DMS114 treated with DMSO at 0.1 percent for 48 hours (cell line): ENCODE measurements at regions not wholly inside any gene's neighbourhood (a gene's known extent, or its start where the extent isn't known, plus 50 kb on each side); places are given as distances from the start of the nearest gene placed in this dataset.
"Not testable (repeated sequence)": the region's sequence is repeated elsewhere in the genome, so short reads cannot be mapped to it uniquely, and the experiment has no call there.

ENCODE experiments used
- DNase-seq: peaks from one replicate; lab custom pipeline; 2025; ENCODE audit not compliant: unreplicated experiment; lab: John Stamatoyannopoulos, UW

DNA sequence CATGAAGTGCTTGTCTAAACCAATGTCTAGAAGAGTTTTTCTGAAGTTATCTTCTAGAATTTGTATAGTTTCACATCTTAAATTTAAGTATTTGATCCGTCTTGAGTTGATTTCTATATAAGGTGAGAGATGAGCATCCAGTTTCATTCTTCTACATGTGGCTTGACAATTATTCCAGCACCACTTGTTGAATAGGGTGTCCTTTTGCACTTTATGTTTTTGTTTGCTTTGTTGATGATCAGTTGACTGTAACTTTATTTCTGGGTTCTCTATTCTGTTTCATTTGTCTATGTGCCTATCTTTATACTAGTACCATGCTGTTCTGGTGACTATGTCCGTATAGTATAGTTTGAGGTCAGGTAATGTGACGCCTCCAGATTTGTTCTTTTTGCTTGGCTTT lies 426.6 kb upstream of the CHRM2 start:
- DNase-seq, result no peak

DNA sequence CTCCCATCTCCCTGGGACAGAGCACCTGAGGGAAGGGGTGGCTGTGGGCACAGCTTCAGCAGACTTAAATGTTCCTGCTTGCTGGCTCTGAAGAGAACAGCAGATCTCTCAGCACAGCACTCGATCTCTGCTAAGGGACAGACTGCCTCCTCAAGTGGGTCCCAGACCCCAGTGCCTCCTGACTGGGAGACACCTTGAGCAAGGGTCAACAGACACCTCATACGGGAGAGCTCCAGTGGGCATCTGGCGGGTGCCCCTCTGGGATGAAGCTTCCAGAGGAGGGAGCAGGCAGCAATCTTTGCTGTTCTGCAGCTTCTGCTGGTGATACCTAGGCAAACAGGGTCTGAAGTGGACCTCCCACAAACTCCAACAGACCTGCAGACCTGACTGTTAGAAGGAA lies 436.7 kb upstream of the CHRM2 start:
- DNase-seq, result not testable (repeated sequence)

DNA sequence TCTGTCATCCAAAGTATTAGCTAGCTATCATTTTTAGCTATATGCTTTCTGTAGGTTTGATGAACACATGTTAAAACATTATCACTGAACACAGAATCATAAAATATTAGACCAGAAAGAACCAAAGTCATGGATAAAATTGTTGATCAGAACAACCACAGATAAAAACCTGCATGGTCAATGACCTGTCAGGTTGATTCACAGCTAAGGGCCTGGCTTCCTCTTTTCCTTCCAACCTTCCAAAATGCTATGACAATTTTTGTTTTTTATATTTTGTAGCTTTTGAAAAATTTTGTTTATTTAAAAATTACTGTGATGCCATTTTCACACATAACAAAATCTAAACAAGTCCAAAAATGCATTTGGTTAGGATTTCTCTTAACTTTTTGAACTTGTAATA lies 444.4 kb upstream of the CHRM2 start:
- no peak for DNase-seq

DNA sequence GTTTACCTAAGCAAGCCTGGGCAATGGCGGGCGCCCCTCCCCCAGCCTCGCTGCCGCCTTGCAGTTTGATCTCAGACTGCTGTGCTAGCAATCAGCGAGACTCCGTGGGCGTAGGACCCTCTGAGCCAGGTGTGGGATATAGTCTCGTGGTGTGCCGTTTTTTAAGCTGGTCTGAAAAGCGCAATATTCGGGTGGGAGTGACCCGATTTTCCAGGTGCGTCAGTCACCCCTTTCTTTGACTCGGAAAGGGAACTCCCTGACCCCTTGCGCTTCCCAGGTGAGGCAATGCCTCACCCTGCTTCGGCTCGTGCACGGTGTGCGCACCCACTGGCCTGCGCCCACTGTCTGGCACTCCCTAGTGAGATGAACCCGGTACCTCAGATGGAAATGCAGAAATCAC lies 442.6 kb upstream of the MTPN start:
- DNase-seq, result not testable (repeated sequence)

DNA sequence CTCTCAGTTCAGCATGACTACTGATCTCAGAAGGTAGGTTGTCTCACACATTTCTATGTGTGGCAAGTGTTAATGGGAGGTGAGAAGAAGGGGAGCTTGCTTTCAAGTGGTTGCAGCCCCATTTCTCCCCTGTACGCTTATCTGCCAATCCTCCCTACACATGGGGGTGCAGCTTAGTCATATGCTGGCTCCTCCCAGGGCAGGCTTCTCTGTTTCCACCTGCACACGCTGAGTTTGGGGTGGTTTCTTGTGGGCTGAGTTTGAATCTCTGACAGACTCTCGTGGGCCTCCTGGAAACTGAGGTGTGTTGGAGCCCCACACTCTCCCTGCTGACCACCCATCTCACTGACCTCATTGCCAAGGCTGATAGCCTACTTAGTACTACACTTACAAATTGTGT lies 435.8 kb upstream of the MTPN start:
- DNase-seq, result no peak

DNA sequence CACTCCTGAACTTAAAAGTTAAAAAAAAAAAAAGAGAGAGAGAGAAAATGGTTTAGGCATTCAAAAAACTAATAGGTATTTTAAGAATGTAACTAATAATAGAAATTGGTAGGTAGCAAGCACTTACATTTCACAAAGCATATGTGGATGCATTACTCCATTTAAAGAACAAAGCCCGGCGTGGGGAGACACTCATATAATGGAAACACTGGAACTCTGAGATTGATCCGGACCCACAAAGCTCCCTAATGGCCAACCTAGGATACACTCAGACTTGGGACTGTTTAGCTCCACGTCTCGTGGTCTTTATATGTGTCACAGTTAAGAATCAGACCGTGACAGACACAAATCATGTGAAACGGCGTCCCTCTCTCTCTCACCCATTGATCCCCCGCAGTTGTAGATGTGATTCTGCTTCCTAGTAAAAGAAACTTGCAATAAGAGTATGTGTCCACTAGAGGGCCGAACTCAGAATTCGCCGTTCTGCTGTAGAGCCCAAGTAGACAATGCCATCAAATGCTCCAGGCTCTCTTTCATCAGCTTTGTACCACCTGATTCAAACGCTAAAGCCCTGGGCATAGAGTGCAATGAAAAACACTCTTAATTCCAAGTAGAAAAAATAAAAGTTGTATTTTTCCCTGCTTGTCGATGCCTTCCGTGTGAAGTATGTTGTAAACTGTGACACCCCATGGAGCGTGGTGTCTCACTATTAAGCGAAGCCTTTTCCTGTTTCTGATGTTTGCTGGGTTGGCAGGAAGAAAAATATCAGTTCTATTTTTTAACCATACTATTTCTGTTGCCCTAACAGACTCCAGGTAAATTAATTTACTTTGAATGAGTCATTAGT lies 429.0 kb upstream of the MTPN start:
- peak; percentile 43 for DNase-seq

DNA sequence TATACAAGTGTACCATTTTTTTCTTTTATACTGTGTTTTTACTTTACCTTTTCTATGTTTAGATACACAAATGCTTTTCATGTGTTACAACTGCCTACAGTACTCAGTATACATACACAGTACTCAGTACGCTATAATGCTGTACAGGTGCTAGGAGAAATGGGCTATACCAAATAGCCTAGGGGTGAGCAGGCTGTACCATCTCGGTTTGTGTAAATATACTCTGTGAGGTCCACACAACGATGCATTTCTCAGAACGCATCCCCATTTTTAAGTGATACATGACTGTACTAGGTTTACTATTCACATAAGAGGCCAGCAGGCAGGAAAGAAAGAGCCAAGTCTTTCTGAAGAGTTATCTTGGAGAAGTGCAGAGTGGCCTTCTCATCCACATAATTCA lies 426.4 kb upstream of the MTPN start:
- DNase-seq, result no peak

DNA sequence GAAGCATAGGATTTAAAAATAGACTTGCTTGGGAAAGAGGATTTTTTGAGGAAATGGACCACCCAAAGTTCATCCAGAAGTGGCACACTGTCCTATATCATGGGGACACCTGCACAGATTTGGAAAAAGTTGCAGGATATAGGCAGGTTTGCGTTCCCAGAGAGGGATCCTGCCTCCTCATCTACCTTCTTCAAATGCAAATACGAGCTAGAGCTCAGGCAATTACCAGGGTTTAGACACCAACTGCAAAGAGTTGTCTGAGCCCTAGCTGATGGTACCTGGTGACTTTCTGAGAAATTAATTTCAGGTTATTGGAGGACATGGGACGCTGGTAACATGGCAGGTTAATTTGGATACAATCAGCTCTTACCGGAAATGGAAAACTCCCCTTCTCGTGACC lies 423.7 kb upstream of the MTPN start:
- no peak for DNase-seq

DNA sequence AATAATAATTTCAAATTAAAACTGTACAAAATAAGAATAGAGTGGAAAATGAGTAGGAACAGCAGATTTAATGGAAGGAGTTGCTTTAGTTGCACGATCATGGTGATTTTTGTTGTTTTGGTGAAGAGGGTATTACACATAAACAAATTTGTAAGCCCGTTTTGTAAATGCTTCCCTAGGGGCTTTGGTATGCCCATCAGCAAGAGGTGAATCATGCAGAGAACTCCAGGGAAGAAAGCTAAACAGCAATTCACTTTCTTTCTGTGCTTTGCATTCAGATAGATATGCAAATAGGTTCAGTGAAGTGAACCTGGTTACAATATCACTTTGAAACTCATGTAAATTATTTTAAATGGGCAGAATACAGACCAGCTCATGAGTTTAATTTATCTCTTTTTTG lies 422.2 kb upstream of the MTPN start:
- no peak for DNase-seq

DNA sequence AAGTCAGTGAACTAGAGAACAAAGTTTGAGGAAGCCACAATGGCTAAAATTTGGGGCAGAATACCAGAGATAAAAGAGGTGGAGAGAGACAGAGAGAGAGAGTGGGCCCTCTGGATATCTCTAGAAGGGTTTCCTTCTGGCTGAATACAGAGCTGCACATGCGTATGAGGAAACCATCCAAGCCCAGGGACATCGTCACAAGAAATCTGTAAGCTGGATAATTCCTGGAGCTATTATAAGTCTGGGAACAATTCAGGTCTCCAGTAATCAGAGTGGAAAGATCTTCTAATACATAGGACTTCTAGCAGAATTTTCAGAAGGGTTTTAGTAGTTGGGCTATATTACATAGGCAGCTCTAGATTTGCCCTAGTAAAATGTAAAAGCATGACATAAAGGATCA lies 415.7 kb upstream of the MTPN start:
- no peak for DNase-seq

DNA sequence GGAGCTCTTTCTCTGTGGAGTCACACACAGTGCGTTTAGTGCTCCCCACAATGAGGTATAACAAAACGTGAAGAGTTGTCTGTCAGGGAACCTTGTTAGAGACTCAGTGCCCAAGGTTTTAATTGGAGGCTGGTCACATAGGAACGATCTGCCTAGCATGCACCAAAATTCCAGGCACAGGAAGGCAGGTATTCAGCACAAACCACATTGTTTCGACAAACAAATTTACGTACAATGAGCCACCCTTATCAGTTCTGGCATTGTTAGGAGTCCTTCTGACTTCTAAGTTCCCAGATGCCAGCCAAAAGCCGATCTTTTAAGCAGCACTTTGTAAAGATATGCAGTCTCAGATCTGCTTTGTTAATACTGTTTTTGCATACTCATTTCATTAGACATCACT lies 414.2 kb upstream of the MTPN start:
- no peak for DNase-seq

DNA sequence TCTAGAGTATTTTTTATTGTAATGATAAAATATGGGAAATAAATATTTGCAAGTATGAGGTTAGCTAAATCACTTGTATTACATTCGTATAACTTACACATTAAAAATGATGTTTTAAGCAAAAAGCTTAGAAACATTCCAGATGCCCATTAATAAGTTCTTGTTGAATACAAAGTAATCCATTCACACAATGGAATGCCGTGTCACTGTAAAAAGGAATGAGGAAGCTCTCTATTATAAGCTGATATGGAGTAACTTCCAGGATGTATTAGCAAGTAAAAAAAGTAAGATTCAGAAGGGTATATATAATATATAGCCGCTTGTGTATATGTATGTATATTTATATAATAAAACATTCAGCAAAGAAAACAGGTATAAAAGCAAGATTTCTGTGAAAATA lies 412.8 kb upstream of the MTPN start:
- no peak for DNase-seq

DNA sequence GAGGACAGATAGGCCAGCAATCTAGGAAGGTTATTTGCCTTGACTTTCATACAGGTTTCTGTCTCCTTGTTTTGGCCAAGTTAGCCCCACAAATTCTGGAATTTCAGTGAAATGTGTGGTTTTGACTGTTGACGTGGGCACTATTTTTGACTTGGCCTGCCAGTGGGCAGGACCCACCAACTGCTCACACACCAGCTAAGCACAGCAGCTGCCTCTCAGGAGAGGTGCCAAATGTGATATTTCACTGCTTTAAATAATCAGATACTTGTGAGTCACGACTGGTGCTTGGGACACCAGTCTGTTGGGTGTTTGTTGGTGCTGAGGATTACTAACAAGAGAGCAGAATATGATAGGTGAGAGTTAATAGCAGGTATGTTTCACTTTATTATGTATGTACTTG lies 409.7 kb upstream of the MTPN start:
- DNase-seq, result no peak

DNA sequence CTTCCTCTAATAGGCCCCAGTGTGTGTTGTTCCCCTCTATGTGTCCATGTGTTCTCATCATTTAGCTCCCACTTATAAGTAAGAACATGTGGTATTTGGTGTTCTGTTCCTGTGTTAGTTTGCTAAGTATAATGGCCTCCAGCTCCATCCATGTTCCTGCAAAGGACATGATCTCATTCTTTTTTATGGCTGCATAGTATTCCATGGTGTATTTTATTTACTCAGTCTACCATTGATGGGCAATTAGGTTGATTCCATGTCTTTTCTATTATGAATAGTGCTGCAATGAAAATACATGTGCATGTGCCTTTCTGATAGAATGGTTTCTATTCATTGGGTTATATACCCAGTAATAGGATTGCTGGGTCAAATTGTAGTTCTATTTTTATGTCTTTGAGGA lies 394.2 kb upstream of the MTPN start:
- DNase-seq, result not testable (repeated sequence)

DNA sequence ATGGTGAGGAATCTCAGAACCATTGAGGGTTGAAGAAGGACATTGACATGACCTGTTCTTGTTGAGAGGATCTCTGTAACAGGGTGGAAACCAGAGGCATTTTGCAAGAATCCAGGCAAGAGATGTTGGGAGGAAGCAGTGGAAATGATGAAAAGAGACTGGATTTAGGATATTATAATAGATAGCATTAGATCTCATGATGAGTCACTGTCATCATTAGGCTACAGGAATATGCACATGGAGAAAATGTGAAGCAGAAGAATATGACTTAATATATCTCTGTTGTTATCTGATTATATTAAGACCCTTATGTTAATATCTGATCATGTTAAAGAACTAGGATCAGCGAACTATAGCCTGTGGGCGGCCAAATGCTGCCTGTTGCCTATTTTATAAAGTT lies 393.0 kb upstream of the MTPN start:
- no peak for DNase-seq

DNA sequence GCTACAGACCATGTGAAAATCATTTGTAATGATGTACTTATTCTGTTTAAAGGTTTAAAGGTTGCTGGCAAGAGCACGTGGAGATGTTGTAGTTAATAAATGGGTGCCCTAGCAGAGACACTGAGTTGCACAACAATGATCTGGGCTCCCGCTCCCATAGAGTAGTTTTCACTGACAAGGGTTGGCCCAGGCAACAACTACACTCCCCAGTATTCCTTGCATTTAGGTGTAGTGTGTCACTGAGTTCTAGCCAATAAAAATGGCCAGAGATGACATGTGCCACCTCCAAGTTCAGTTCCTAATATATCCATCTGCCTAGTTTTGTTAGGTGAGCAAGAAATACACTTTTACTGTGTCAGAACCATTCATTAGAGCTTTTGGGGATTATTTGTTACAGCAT lies 392.1 kb upstream of the MTPN start:
- DNase-seq, result no peak

DNA sequence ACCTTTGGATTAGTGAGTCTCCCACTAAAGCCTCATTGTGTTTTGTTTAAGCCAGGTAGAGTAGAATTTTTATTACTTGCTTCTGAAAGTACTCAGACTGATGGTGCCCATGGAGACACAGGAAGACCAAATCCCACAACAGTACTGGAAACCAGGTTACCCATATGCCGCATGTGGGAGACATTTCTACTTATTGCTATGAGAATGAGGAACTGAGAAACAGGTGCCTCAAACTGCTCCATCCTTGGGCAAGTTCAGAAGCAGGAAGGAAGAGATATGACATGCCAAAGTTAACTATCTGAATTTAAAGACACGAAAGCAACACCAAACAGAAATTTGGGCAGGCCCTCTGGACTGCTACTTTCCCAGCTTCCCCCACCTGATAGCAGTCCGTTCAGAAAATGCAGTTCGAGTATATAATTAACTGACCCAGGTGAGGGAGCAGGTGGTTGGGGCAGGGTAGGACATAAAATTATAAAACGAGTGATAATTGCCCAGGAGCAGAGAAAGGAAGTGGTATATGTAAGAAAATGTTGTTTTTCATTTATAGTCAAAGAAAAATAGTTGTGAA lies 382.3 kb upstream of the MTPN start:
- DNase-seq, result no peak

DNA sequence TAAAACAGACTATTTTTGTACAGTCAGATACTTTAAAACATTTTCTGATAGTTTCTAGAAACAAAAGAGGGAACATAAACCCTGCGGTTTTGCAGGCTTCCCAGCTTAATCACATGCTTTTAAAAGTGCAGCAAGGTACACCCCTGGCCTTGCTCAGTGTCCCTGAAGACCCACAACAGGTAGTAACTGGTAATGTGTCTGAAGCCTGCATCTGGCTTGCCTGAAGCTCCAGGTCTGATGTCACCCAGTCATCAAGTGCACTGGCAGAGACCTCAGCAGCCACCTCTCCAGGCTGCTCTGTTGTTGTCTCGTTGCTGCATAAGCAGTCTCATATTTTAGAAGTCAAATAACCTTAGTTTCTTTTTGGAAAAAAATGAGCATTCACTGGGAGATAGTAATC lies 376.1 kb upstream of the MTPN start:
- DNase-seq, result no peak

DNA sequence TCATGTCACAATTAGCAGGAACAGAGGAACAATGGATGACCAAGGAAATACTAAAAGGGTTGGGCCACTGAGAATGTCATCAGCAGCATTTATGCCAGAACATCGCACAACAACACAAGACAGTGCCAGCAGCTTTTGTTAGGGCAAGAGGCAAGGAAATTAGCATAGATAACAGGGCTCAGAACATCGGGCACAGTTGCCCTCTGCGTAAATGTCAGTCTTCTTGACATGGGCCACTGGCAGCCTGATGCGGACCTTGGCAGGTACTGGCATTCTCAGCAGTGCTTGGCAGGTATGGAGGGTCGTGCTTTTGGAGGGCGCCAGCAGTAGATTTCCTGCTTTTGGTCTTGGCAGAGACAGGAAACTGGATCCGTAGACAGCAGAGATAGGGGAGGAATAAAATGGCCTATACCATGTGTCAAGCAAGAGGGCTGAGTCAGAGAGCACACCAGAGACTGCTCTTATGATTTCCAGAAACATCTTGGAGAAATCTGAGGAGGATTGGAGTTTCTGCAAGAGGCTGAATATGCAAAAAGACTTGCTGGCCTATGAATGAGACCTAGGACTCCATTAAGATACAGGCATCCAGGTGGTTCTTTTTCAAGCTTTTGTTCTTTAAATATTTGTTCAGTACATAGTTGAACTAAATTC lies 371.5 kb upstream of the MTPN start:
- no peak for DNase-seq

DNA sequence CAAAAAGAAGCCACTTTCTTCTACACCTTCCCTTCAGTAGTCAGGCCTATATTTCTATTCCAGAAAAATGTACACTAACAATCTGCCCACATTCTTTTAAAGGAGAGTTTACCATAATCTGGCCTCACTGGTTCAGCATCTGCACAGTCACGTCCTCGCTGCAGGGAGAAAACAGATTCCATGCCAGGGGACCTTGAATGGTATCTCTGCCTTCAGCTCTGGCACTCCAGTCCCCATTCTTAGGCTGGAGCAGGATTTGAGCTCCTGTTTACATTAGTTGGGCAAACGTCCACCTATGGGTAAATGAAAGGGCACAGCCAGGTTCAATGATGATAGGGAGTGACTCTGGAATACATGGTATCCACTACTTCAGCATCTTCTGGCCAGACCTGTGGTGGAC lies 371.0 kb upstream of the MTPN start:
- no peak for DNase-seq

DNA sequence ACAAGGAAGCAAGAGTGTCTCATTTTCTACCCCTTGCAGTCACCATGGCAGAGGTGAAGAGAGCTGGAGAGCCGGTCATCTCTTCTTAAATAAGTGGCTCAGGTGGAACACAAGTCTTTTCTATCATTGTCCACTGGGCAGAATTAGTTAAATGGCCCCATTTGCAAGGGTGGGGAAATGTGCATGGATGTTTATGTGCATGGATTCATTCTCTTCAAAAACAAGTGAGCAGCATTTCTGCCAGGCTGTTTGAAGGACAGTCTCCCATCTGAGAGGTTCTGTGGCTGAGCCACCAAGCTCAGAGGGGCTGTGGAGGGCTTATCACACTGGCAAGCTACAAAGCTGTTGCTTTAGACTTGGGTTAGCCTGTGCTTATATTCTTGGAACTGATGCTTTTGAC lies 370.3 kb upstream of the MTPN start:
- DNase-seq, result no peak

DNA sequence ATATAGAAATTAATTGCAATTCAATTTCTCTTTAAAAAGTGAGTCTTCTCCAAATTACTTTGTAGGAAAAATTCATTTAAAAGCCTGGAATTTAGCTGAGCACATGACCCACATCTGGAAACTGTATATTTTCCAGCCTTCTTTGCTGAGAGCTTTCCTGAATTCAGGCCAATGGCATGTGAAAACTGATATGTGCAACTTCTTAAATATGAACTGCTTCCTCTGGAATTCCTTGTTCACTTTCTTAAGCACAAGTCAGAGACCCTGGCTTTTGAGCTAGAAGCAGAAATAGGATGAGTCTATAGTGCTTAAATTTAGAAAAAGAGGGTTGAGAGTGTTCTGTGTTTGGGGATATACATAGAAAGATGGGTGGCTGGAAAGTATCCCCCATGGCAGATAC lies 365.1 kb upstream of the MTPN start:
- DNase-seq, result no peak

DNA sequence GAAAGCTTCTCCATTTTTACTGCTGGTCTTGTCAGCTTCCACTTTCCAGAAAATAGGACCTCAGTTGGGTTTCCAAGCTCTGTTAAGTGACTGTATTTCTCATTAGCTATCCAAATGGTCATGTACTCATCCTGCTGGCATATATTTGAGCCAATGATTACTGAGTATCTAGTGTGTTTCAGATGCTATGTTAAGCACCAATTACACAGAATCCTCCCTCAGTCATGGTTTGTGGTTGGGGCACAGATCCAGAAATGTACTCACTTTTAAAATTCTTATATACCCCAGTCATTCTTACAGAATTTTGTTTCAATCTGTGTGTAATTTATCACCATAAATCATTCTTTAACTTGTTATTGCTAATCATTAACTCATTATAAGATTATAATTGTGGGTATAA lies 362.3 kb upstream of the MTPN start:
- DNase-seq, result no peak
